Activated T-cell treated with anti-CD3 and anti-CD28 coated beads for 48 hours (primary cell): ENCODE measurements at regions not wholly inside any gene's neighbourhood (a gene's known extent, or its start where the extent isn't known, plus 50 kb on each side); places are given as distances from the start of the nearest gene placed in this dataset.

Experiments used
- DNase-seq: peaks from one replicate; pipeline ENCODE4 v3.0.0-alpha.2; 2020; ENCODE audit warnings: low read depth

- no peak for DNase-seq
These were observed 112.8 kb downstream of the SAMD5 start for GRCh38 chr6:147621263-147621662.

GRCh38 chr6:147621961-147622360, 113.5 kb downstream of the SAMD5 start:
- no peak for DNase-seq

- DNase-seq, result no peak
These were observed 116.5 kb downstream of the SAMD5 start for GRCh38 chr6:147624946-147625515.

GRCh38 chr6:147625946-147626345, 117.5 kb downstream of the SAMD5 start:
- no peak for DNase-seq

- DNase-seq, result no peak
These were observed 118.9 kb downstream of the SAMD5 start for GRCh38 chr6:147627411-147627810.

- DNase-seq, result no peak
These were observed 124.7 kb downstream of the SAMD5 start for GRCh38 chr6:147633191-147633590.

- no peak for DNase-seq
These were observed 129.2 kb downstream of the SAMD5 start for GRCh38 chr6:147637620-147638195.

GRCh38 chr6:147639279-147639678, 130.8 kb downstream of the SAMD5 start:
- no peak for DNase-seq

- DNase-seq, result no peak
These were observed 132.1 kb downstream of the SAMD5 start for GRCh38 chr6:147640606-147641005.

GRCh38 chr6:147641511-147641910, 133.0 kb downstream of the SAMD5 start:
- DNase-seq, result no peak

GRCh38 chr6:147642458-147642857, 134.0 kb downstream of the SAMD5 start:
- no peak for DNase-seq

GRCh38 chr6:147643341-147644200, 135.1 kb downstream of the SAMD5 start:
- no peak for DNase-seq

GRCh38 chr6:147648916-147649315, 140.4 kb downstream of the SAMD5 start:
- DNase-seq, result no peak

- no peak for DNase-seq
These were observed 143.0 kb downstream of the SAMD5 start for GRCh38 chr6:147651249-147652063.

- DNase-seq, result no peak
These were observed 145.1 kb downstream of the SAMD5 start for GRCh38 chr6:147653631-147654030.

GRCh38 chr6:147654103-147654845, 145.8 kb downstream of the SAMD5 start:
- no peak for DNase-seq

GRCh38 chr6:147660334-147661311, 152.1 kb downstream of the SAMD5 start:
- no peak for DNase-seq

- no peak for DNase-seq
These were observed 154.2 kb downstream of the SAMD5 start for GRCh38 chr6:147662646-147663045.

GRCh38 chr6:147664092-147664491, 155.6 kb downstream of the SAMD5 start:
- DNase-seq, result no peak

- no peak for DNase-seq
These were observed 157.8 kb downstream of the SAMD5 start for GRCh38 chr6:147666255-147666654.

GRCh38 chr6:147667082-147667481, 158.6 kb downstream of the SAMD5 start:
- no peak for DNase-seq
